GM20000 (cell line): ENCODE measurements at regions not wholly inside any gene's neighbourhood (a gene's known extent, or its start where the extent isn't known, plus 50 kb on each side); places are given as distances from the start of the nearest gene placed in this dataset.

ENCODE experiments used
- DNase-seq: peaks from one replicate; pipeline ENCODE4 v3.0.0; 2012; ENCODE audit warnings: low spot score
- CTCF ChIP-seq: IDR thresholded peaks from 2 replicates; pipeline ENCODE4 v1.5.1; 2012; ENCODE audit warnings: mild to moderate bottlenecking, control low read depth; ENCODE audit errors: extremely low read depth, missing control alignments

GRCh38 chr5:18141222-18141621 is 507.0 kb downstream of the TAF11L14 start:
- no peak for TF ChIP-seq CTCF
- no peak for DNase-seq

GRCh38 chr5:18142831-18143230 is 508.6 kb downstream of the TAF11L14 start:
- no peak for DNase-seq
- no peak for TF ChIP-seq CTCF

- no peak for DNase-seq
- no peak for TF ChIP-seq CTCF
These were observed 518.4 kb downstream of the TAF11L14 start for GRCh38 chr5:18152671-18153070.

- no peak for TF ChIP-seq CTCF
- DNase-seq: no peak
These were observed 523.9 kb downstream of the TAF11L14 start for GRCh38 chr5:18158166-18158565.

GRCh38 chr5:18159331-18159730 is 525.1 kb downstream of the TAF11L14 start:
- no peak for TF ChIP-seq CTCF
- no peak for DNase-seq

- no peak for TF ChIP-seq CTCF
- no peak for DNase-seq
These were observed 537.4 kb downstream of the TAF11L14 start for GRCh38 chr5:18171684-18172083.

- DNase-seq: no peak
- no peak for TF ChIP-seq CTCF
These were observed 545.3 kb downstream of the TAF11L14 start for GRCh38 chr5:18179579-18179978.
